ENCODE measurements at regions not wholly inside any gene's neighbourhood (a gene's known extent, or its start where the extent isn't known, plus 50 kb on each side); places are given as distances from the start of the nearest gene placed in this dataset.

DNA sequence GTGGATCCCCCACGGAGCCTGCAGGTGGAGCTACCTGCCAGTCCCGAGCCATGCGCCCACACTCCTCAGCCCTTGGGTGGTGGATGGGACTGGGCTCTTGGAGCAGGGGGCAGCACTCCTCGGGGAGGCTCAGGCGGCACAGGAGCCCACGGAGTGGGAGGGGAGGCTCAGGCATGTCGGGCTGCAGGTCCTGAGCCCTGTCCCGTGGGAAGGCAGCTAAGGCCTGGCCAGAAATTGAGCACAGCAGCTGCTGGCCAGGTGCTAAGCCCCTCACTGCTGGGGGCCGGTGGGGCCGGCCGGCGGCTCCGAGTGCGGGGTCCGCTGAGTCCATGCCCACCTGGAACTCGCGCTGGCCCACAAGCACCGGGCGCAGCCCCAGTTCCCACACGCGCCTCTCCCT, 91.7 kb upstream of the ACVR1 start:
- 65 to 73% methylated on average over 8 to 10 of the region's 21 CpGs for WGBS, 2 donors
- intact Hi-C loops (cut with DNase I; ENCODE audit: low total_unique reads) = no loop called here
- H3K27ac ChIP-seq = no peak overlapping the region
- TF ChIP-seq POLR2A (IDR thresholded peaks at IDR 0.05) = no peak
- TF ChIP-seq, protein P1, sequence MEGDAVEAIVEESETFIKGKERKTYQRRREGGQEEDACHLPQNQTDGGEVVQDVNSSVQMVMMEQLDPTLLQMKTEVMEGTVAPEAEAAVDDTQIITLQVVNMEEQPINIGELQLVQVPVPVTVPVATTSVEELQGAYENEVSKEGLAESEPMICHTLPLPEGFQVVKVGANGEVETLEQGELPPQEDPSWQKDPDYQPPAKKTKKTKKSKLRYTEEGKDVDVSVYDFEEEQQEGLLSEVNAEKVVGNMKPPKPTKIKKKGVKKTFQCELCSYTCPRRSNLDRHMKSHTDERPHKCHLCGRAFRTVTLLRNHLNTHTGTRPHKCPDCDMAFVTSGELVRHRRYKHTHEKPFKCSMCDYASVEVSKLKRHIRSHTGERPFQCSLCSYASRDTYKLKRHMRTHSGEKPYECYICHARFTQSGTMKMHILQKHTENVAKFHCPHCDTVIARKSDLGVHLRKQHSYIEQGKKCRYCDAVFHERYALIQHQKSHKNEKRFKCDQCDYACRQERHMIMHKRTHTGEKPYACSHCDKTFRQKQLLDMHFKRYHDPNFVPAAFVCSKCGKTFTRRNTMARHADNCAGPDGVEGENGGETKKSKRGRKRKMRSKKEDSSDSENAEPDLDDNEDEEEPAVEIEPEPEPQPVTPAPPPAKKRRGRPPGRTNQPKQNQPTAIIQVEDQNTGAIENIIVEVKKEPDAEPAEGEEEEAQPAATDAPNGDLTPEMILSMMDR (IDR thresholded peaks at IDR 0.05) = no peak
- no peaks in the 10 kb centered on the region for H3K9me3 ChIP-seq
- DNase-seq = no peak
- no peaks in the 10 kb centered on the region for H3K4me1 ChIP-seq
- H3K36me3 ChIP-seq (ENCODE audit: low read depth, missing control alignments) = no peaks in the 10 kb centered on the region
- H3K4me3 ChIP-seq = peak overlapping the region in 1 of 2 donors; percentile 38
- H3K27me3 ChIP-seq = no peaks in the 10 kb centered on the region

DNA sequence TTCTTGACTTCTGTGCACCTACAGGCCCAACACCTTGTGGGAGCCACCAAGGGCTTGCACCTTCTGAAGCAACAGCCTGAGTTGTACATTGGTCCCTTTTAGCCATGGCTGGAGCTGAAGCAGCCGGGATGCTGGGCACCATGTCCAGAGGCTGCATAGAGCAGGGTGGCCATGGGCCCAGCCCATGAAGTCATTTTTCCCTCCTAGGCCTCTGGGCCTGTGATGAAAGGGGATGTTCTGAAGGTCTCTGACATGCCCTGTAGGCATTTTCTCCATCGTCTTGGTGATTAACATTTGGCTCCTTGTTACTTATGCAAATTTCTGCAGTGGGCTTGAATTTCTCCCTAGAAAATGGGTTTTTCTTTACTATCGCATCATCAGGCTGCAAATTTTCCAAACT, 83.1 kb upstream of the ACVR1 start:
- no peaks in the 10 kb centered on the region for H3K4me1 ChIP-seq
- 88 to 94% methylated on average over 2 to 3 of the region's 3 CpGs for WGBS, 2 donors
- no peak overlapping the region for H3K4me3 ChIP-seq
- no peaks in the 10 kb centered on the region for H3K27me3 ChIP-seq
- DNase-seq = no peak
- no peaks in the 10 kb centered on the region for H3K36me3 ChIP-seq (ENCODE audit: low read depth, missing control alignments)
- no peak overlapping the region for H3K27ac ChIP-seq
- intact Hi-C loops (cut with DNase I; ENCODE audit: low total_unique reads) = no loop called here
- H3K9me3 ChIP-seq = no peaks in the 10 kb centered on the region
- TF ChIP-seq, protein P1 (IDR thresholded peaks at IDR 0.05) = no peak
- no peak for TF ChIP-seq POLR2A (IDR thresholded peaks at IDR 0.05)

DNA sequence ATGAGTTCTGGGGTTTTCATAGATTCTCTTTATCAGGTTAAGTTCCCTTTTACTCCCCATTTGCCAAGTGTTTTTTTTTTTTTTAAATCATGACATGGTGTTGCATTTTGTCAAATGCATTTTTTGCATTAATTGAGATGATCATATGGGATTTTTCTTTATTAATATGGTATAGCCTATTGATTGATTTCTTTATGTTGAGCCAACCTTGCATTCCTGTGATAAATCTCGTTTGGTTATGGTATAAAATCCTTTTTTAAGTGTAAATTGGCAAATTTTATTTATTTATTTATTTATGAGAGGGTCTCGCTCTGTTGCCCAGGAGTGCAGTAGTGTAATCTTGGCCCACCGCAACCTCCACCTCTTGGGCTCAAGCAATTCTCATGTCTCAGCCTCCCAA, 81.5 kb upstream of the ACVR1 start:
- no peaks in the 10 kb centered on the region for H3K27me3 ChIP-seq
- H3K27ac ChIP-seq = no peak overlapping the region
- no peaks in the 10 kb centered on the region for H3K4me1 ChIP-seq
- WGBS, 2 donors = 34 to 78% methylated on average over 3 of the region's 3 CpGs
- no peak overlapping the region for H3K4me3 ChIP-seq
- TF ChIP-seq, protein P1 (IDR thresholded peaks at IDR 0.05) = no peak
- no peaks in the 10 kb centered on the region for H3K36me3 ChIP-seq (ENCODE audit: low read depth, missing control alignments)
- intact Hi-C loops (cut with DNase I; ENCODE audit: low total_unique reads) = no loop called here
- no peaks in the 10 kb centered on the region for H3K9me3 ChIP-seq
- no peak for DNase-seq

DNA sequence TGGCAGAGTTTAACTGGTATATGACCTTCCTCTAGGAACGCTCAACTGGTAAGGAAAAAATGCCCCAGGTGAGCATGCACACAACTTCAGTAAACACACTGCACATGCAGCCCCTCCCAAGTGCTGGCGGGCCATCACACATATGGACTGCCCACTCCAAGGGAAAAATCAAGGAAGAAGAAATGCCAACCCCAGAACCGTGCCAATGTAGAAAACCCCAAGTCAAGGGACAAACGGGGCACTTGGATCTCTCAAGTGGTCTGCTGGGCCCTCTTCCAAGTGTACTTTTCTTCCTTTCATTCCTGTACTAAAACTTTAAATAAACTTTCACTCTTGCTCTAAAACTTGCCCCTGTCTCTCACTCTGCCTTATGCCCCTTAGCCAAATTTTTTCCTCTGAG, 76.4 kb upstream of the ACVR1 start:
- no peaks in the 10 kb centered on the region for H3K4me1 ChIP-seq
- no peak overlapping the region for H3K27ac ChIP-seq
- TF ChIP-seq, protein P1 (IDR thresholded peaks at IDR 0.05) = no peak
- TF ChIP-seq POLR2A (IDR thresholded peaks at IDR 0.05) = no peak
- H3K27me3 ChIP-seq = no peaks in the 10 kb centered on the region
- 69 to 81% methylated on average over 3 to 4 of the region's 4 CpGs for WGBS, 2 donors
- no peak overlapping the region for H3K4me3 ChIP-seq
- H3K36me3 ChIP-seq (ENCODE audit: low read depth, missing control alignments) = no peaks in the 10 kb centered on the region
- H3K9me3 ChIP-seq = no peaks in the 10 kb centered on the region
- intact Hi-C loops (cut with DNase I; ENCODE audit: low total_unique reads) = no loop called here
- DNase-seq = no peak

DNA sequence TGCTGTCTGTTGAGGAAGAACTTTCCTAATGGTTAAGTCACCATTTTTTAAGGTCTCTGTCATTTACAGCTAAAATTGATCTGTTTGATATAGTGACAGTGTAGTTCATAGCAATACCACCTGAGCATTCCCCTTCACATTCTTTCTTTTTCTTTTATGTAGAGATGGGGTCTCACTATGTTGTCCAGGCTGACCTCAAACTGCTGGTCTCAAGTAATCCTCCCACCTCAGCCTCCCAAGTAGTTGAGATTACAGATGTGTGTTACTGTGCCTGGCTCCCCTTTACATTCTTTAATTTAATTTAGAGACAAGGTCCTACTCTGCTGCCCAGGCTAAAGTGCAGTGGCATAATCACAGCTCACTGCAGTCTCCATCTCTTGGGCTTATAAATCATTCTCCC, 72.7 kb upstream of the ACVR1 start:
- no peak overlapping the region for H3K4me3 ChIP-seq
- no peaks in the 10 kb centered on the region for H3K36me3 ChIP-seq (ENCODE audit: low read depth, missing control alignments)
- H3K4me1 ChIP-seq = no peaks in the 10 kb centered on the region
- no peak for DNase-seq
- no peaks in the 10 kb centered on the region for H3K27me3 ChIP-seq
- no peaks in the 10 kb centered on the region for H3K9me3 ChIP-seq
- TF ChIP-seq, protein P1 (IDR thresholded peaks at IDR 0.05) = no peak
- no peak for TF ChIP-seq POLR2A (IDR thresholded peaks at IDR 0.05)
- no peak overlapping the region for H3K27ac ChIP-seq
- intact Hi-C loops (cut with DNase I; ENCODE audit: low total_unique reads) = no loop called here
